Osteoblast (primary cell): ENCODE measurements at regions not wholly inside any gene's neighbourhood (a gene's known extent, or its start where the extent isn't known, plus 50 kb on each side); places are given as distances from the start of the nearest gene placed in this dataset.

ENCODE experiments used
- DNase-seq: peaks from one replicate; pipeline ENCODE4 v3.0.0; 2011; ENCODE audit warnings: low spot score, mixed read lengths; ENCODE audit not compliant: insufficient read length; ENCODE audit errors: missing footprints
- H2AFZ ChIP-seq: 2 replicates; pipeline ENCODE4 v1.6.0; 2011; ENCODE audit warnings: mild to moderate bottlenecking, low read length
- H3K27ac ChIP-seq: 2 replicates; pipeline ENCODE4 v1.5.1; 2011; ENCODE audit warnings: mild to moderate bottlenecking, low read depth, low read length, moderate library complexity
- H3K27me3 ChIP-seq: 2 replicates; pipeline ENCODE4 v1.6.0; 2012; ENCODE audit warnings: mild to moderate bottlenecking, control low read depth, inconsistent platforms, low read length, moderate library complexity; ENCODE audit not compliant: insufficient read depth
- H3K36me3 ChIP-seq: 2 replicates; pipeline ENCODE4 v1.5.1; 2011; ENCODE audit warnings: mild to moderate bottlenecking, low read length, control low read depth, moderate library complexity; ENCODE audit not compliant: insufficient read depth
- H3K4me1 ChIP-seq: 2 replicates; pipeline ENCODE4 v1.5.1; 2011; ENCODE audit warnings: mild to moderate bottlenecking, low read length, control low read depth, moderate library complexity; ENCODE audit not compliant: insufficient read depth
- H3K4me2 ChIP-seq: 2 replicates; pipeline ENCODE4 v1.6.0; 2011; ENCODE audit warnings: mild to moderate bottlenecking, low read length; ENCODE audit not compliant: insufficient read depth
- H3K4me3 ChIP-seq: fragments of 200-600 bp; sonication (generic); 3 replicates; pipeline ENCODE4 v1.5.1; 2012; ENCODE audit warnings: mild to moderate bottlenecking, low read length, inconsistent platforms; ENCODE audit not compliant: insufficient read depth
- H3K79me2 ChIP-seq: 2 replicates; pipeline ENCODE4 v1.6.0; 2012; ENCODE audit warnings: mild to moderate bottlenecking, low read length, control low read depth, inconsistent platforms; ENCODE audit not compliant: insufficient read depth
- H3K9me3 ChIP-seq: 2 replicates; pipeline ENCODE4 v1.5.1; 2011; ENCODE audit warnings: low read depth, low read length, control low read depth
- H4K20me1 ChIP-seq: 2 replicates; pipeline ENCODE4 v1.6.0; 2012; ENCODE audit warnings: mild to moderate bottlenecking, low read length, control low read depth; ENCODE audit not compliant: insufficient read depth
- CTCF ChIP-seq: IDR thresholded peaks from 2 replicates; pipeline ENCODE4 v1.5.1; 2011; ENCODE audit warnings: mild to moderate bottlenecking, low read depth, low read length, moderate library complexity; ENCODE audit errors: extremely low read depth

- no peak for TF ChIP-seq CTCF
- no peaks in the 10 kb centered on the region for H3K9me3 ChIP-seq
- H3K4me1 ChIP-seq, result no peaks in the 10 kb centered on the region
- no peak for DNase-seq
- no peak overlapping the region for H3K4me3 ChIP-seq
- no peak overlapping the region for H3K27ac ChIP-seq
- no peaks in the 10 kb centered on the region for H3K36me3 ChIP-seq
- no peaks in the 10 kb centered on the region for H3K27me3 ChIP-seq
- H4K20me1 ChIP-seq, result no peaks in the 10 kb centered on the region
- H3K79me2 ChIP-seq, result no peaks in the 10 kb centered on the region
- H3K4me2 ChIP-seq, result no peak overlapping the region
- no peak overlapping the region for H2AFZ ChIP-seq
Measured at GRCh38 chr9:29969408-29969807, 2396.1 kb upstream of the C9orf72 start.

- no peaks in the 10 kb centered on the region for H3K9me3 ChIP-seq
- no peaks in the 10 kb centered on the region for H3K4me1 ChIP-seq
- no peak overlapping the region for H3K27ac ChIP-seq
- H3K4me2 ChIP-seq, result no peak overlapping the region
- no peaks in the 10 kb centered on the region for H3K79me2 ChIP-seq
- H3K27me3 ChIP-seq, result no peaks in the 10 kb centered on the region
- no peak overlapping the region for H2AFZ ChIP-seq
- H3K4me3 ChIP-seq, result no peak overlapping the region
- no peak for DNase-seq
- no peaks in the 10 kb centered on the region for H3K36me3 ChIP-seq
- TF ChIP-seq CTCF, result no peak
- no peaks in the 10 kb centered on the region for H4K20me1 ChIP-seq
Measured at GRCh38 chr9:29969856-29970647, 2396.8 kb upstream of the C9orf72 start.

GRCh38 chr9:29974197-29974596 lies 2400.9 kb upstream of the C9orf72 start:
- H3K4me1 ChIP-seq, result no peaks in the 10 kb centered on the region

More at GRCh38 chr9:29974197-29974596, 2400.9 kb upstream of the C9orf72 start:
- Histone ChIP-seq H3K36me3 (no peaks in the 10 kb centered on the region), H3K4me2 (no peak overlapping the region), H2AFZ (no peak overlapping the region), H3K79me2 (no peaks in the 10 kb centered on the region), H3K9me3 (no peaks in the 10 kb centered on the region), H3K27me3 (no peaks in the 10 kb centered on the region), H4K20me1 (no peaks in the 10 kb centered on the region), H3K27ac (no peak overlapping the region), H3K4me3 (no peak overlapping the region)
- DNase-seq, result no peak
- no peak for TF ChIP-seq CTCF
